ENCODE measurements at regions not wholly inside any gene's neighbourhood (a gene's known extent, or its start where the extent isn't known, plus 50 kb on each side); places are given as distances from the start of the nearest gene placed in this dataset.
"Not testable (repeated sequence)": the region's sequence is repeated elsewhere in the genome, so short reads cannot be mapped to it uniquely, and the experiment has no call there.

GRCh38 chr15:69602921-69603320, 150.3 kb downstream of the RPLP1 start:
- DNase-seq: no peak

- no peak for DNase-seq
Measured at GRCh38 chr15:69603369-69604071, 150.9 kb downstream of the RPLP1 start.

- no peak for DNase-seq
Measured at GRCh38 chr15:69604072-69604411, 151.4 kb downstream of the RPLP1 start.

- DNase-seq: no peak
Measured at GRCh38 chr15:69606144-69606543, 153.5 kb downstream of the RPLP1 start.

GRCh38 chr15:69606921-69607500, 154.4 kb downstream of the RPLP1 start:
- no peak for DNase-seq

GRCh38 chr15:69608661-69609060, 156.0 kb downstream of the RPLP1 start:
- DNase-seq: no peak

- DNase-seq: no peak
Measured at GRCh38 chr15:69609176-69609575, 156.6 kb downstream of the RPLP1 start.

GRCh38 chr15:69609776-69610175, 157.2 kb downstream of the RPLP1 start:
- no peak for DNase-seq

- DNase-seq: peak; percentile 85
Measured at GRCh38 chr15:69610277-69610676, 157.7 kb downstream of the RPLP1 start.

GRCh38 chr15:69610858-69611257, 158.2 kb downstream of the RPLP1 start:
- DNase-seq: no peak

GRCh38 chr15:69612112-69612511, 159.5 kb downstream of the RPLP1 start:
- no peak for DNase-seq

- DNase-seq: no peak
Measured at GRCh38 chr15:69613182-69613581, 160.6 kb downstream of the RPLP1 start.

GRCh38 chr15:69613988-69614387, 161.4 kb downstream of the RPLP1 start:
- no peak for DNase-seq

GRCh38 chr15:69615736-69616135, 163.1 kb downstream of the RPLP1 start:
- DNase-seq: no peak

- no peak for DNase-seq
Measured at GRCh38 chr15:69616558-69616957, 163.9 kb downstream of the RPLP1 start.

GRCh38 chr15:69617144-69617543, 164.5 kb downstream of the RPLP1 start:
- not testable (repeated sequence) for DNase-seq

- DNase-seq: no peak
Measured at GRCh38 chr15:69623392-69624154, 171.0 kb downstream of the RPLP1 start.

- no peak for DNase-seq
Measured at GRCh38 chr15:69624155-69624520, 171.5 kb downstream of the RPLP1 start.

GRCh38 chr15:69624816-69625215, 172.2 kb downstream of the RPLP1 start:
- DNase-seq: no peak

GRCh38 chr15:69625328-69625727, 172.7 kb downstream of the RPLP1 start:
- no peak for DNase-seq

- no peak for DNase-seq
Measured at GRCh38 chr15:69626095-69627066, 173.8 kb downstream of the RPLP1 start.

- no peak for DNase-seq
Measured at GRCh38 chr15:69627548-69628158, 175.0 kb downstream of the RPLP1 start.
